Mesendoderm (in vitro differentiated cells): ENCODE measurements at regions not wholly inside any gene's neighbourhood (a gene's known extent, or its start where the extent isn't known, plus 50 kb on each side); places are given as distances from the start of the nearest gene placed in this dataset.
"Not testable (repeated sequence)": the region's sequence is repeated elsewhere in the genome, so short reads cannot be mapped to it uniquely, and the experiment has no call there.

Experiments
- DNase-seq: peaks from one replicate; pipeline ENCODE4 v3.0.0; 2013
- H2AK5ac ChIP-seq: 2 replicates; pipeline ENCODE4 v1.6.1; 2013; ENCODE audit warnings: low read length, inconsistent platforms
- H2BK120ac ChIP-seq: 2 replicates; pipeline ENCODE4 v1.6.1; 2013; ENCODE audit warnings: low read depth, mild to moderate bottlenecking, low read length, moderate library complexity, mixed read lengths
- H2BK15ac ChIP-seq: replicated peaks from 2 replicates; pipeline ENCODE4 v1.6.1; 2013; ENCODE audit warnings: low read depth, mild to moderate bottlenecking, moderate library complexity
- H2BK5ac ChIP-seq: 2 replicates; pipeline ENCODE4 v1.6.1; 2013; ENCODE audit warnings: low read length, inconsistent platforms
- H3K18ac ChIP-seq: 2 replicates; pipeline ENCODE4 v1.6.1; 2013; ENCODE audit warnings: mild to moderate bottlenecking, low read length, mixed read lengths
- H3K23ac ChIP-seq: one replicate; pipeline ENCODE4 v1.6.1; 2013; ENCODE audit warnings: low read length
- H3K27ac ChIP-seq: 2 replicates; pipeline ENCODE4 v1.5.1; 2013; ENCODE audit warnings: low read depth, mild to moderate bottlenecking, inconsistent platforms, low read length, moderate library complexity
- H3K27me3 ChIP-seq: 2 replicates; pipeline ENCODE4 v1.6.1; 2013; ENCODE audit warnings: low read length, control low read depth, mild to moderate bottlenecking, inconsistent platforms; ENCODE audit not compliant: insufficient read depth, poor library complexity
- H3K36me3 ChIP-seq: 2 replicates; pipeline ENCODE4 v1.6.1; 2013; ENCODE audit warnings: low read length, inconsistent platforms; ENCODE audit not compliant: control insufficient read depth, insufficient read depth
- H3K4ac ChIP-seq: one replicate; pipeline ENCODE4 v1.6.1; 2013; ENCODE audit warnings: low read depth, mild to moderate bottlenecking, low read length, moderate library complexity
- H3K4me1 ChIP-seq: 2 replicates; pipeline ENCODE4 v1.6.1; 2013; ENCODE audit warnings: low read depth, low read length, inconsistent platforms; ENCODE audit not compliant: control insufficient read depth
- H3K4me2 ChIP-seq: 2 replicates; pipeline ENCODE4 v1.6.1; 2013; ENCODE audit warnings: low read length
- H3K4me3 ChIP-seq: 2 replicates; pipeline ENCODE4 v1.5.1; 2013; ENCODE audit warnings: mild to moderate bottlenecking, low read length
- H3K56ac ChIP-seq: one replicate; pipeline ENCODE4 v1.6.1; 2013; ENCODE audit warnings: low read length
- H3K79me1 ChIP-seq: 2 replicates; pipeline ENCODE4 v1.6.1; 2013; ENCODE audit warnings: low read length, inconsistent platforms
- H3K79me2 ChIP-seq: 2 replicates; pipeline ENCODE4 v1.6.1; 2013; ENCODE audit warnings: mild to moderate bottlenecking, low read length; ENCODE audit not compliant: control insufficient read depth, insufficient read depth
- H3K9ac ChIP-seq: 2 replicates; pipeline ENCODE4 v1.6.1; 2013; ENCODE audit warnings: low read length, inconsistent platforms
- H4K5ac ChIP-seq: one replicate; pipeline ENCODE4 v1.6.1; 2013; ENCODE audit warnings: low read length
- H4K8ac ChIP-seq: one replicate; pipeline ENCODE4 v1.6.1; 2013; ENCODE audit warnings: low read depth, mild to moderate bottlenecking, control low read depth, low read length, moderate library complexity
- WGBS: extraction: QIAGEN DNeasy Blood & Tissue Kit; methylation state at CpG from one replicate; pipeline ENCODE4 v1.1.7; 2013; ENCODE audit warnings: low lambda C conversion rate, missing lambda C conversion rate; ENCODE audit not compliant: insufficient coverage; ENCODE audit errors: extremely low coverage; 5-methylcytosine and 5-hydroxymethylcytosine counted together

DNA sequence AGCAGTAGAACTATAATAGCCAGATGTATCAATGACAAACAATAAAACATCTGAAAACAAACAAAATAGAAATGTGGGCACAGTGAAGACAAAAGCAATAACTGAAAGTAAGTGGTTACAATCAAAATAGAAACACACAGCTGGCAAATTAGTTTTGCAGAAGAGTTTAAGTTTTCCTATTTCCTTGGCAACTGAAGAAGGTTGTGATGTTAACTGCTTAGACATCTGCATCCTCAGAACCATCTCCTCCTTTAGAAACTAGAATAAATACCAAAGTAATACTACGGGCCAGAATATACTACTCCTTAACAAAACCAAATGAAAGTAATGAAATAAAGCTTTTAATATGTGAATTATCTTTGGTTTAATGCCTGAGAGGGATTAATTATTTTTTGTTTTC, 605.5 kb downstream of the LTN1 start:
- H2BK5ac ChIP-seq: no peak overlapping the region
- H3K27ac ChIP-seq: no peak overlapping the region
- no peak overlapping the region for H3K56ac ChIP-seq
- H3K36me3 ChIP-seq: no peaks in the 10 kb centered on the region
- no peaks in the 10 kb centered on the region for H3K79me1 ChIP-seq
- no peak for DNase-seq
- H2AK5ac ChIP-seq: no peak overlapping the region
- H4K5ac ChIP-seq: no peak overlapping the region
- no peaks in the 10 kb centered on the region for H3K27me3 ChIP-seq
- no peak overlapping the region for H2BK120ac ChIP-seq
- H3K9ac ChIP-seq: no peak overlapping the region
- H3K18ac ChIP-seq: no peak overlapping the region
- no peak overlapping the region for H3K4me2 ChIP-seq
- H3K23ac ChIP-seq: no peak overlapping the region
- no peak overlapping the region for H3K4me3 ChIP-seq
- H2BK15ac ChIP-seq: no peak overlapping the region
- WGBS: no CpG with 5 or more reads among the region's 1 CpG
- no peaks in the 10 kb centered on the region for H3K79me2 ChIP-seq
- no peak overlapping the region for H3K4ac ChIP-seq
- no peak overlapping the region for H4K8ac ChIP-seq
- H3K4me1 ChIP-seq: no peaks in the 10 kb centered on the region

- no peak overlapping the region for H2BK15ac ChIP-seq
- H2AK5ac ChIP-seq: no peak overlapping the region
- no peak overlapping the region for H3K18ac ChIP-seq
- H4K8ac ChIP-seq: no peak overlapping the region
- no peaks in the 10 kb centered on the region for H3K36me3 ChIP-seq
- H3K27me3 ChIP-seq: no peaks in the 10 kb centered on the region
- no peak overlapping the region for H2BK5ac ChIP-seq
- no CpG with 5 or more reads among the region's 1 CpG for WGBS
- H3K79me1 ChIP-seq: no peaks in the 10 kb centered on the region
- H3K27ac ChIP-seq: no peak overlapping the region
- no peak for DNase-seq
- no peak overlapping the region for H3K4me2 ChIP-seq
- no peak overlapping the region for H3K23ac ChIP-seq
- no peaks in the 10 kb centered on the region for H3K4me1 ChIP-seq
- no peaks in the 10 kb centered on the region for H3K79me2 ChIP-seq
- H4K5ac ChIP-seq: no peak overlapping the region
- H3K4ac ChIP-seq: no peak overlapping the region
- H3K9ac ChIP-seq: no peak overlapping the region
- H3K56ac ChIP-seq: no peak overlapping the region
- no peak overlapping the region for H2BK120ac ChIP-seq
- no peak overlapping the region for H3K4me3 ChIP-seq
Measured at GRCh38 chr21:28385845-28386244, 606.8 kb downstream of the LTN1 start.

- H3K9ac ChIP-seq, H3K4me2 ChIP-seq, H4K8ac ChIP-seq, H4K5ac ChIP-seq, H3K79me1 ChIP-seq, H3K23ac ChIP-seq, H3K27me3 ChIP-seq, H3K4me3 ChIP-seq, H3K79me2 ChIP-seq, H3K27ac ChIP-seq, H3K36me3 ChIP-seq, H3K56ac ChIP-seq, H2BK120ac ChIP-seq, H2AK5ac ChIP-seq, H3K18ac ChIP-seq, H3K4me1 ChIP-seq, H3K4ac ChIP-seq, DNase-seq, H2BK5ac ChIP-seq, H2BK15ac ChIP-seq: not testable (repeated sequence)
- WGBS: no CpG with 5 or more reads among the region's 2 CpGs
Measured at GRCh38 chr21:28381000-28381745, 611.5 kb downstream of the LTN1 start.

DNA sequence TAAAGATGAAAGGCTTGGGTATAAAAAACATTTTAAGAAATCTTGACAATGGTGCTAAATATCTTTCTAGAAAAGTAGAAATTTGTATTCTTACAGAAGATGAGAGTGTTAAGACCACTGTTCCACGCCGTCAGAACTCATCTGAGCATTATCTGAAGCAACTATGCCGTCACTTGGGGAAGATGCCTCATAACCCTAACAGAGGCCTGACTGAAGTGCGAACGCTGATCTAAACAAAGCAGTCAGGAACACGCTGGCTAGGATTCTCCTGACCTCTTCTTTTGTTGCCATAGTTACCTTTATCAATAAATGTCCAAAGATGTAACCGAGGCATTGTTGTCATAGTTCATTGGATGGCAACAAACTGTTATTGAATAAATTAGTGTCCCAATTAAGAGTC, 612.4 kb downstream of the LTN1 start:
- H2BK15ac ChIP-seq: no peak overlapping the region
- H3K56ac ChIP-seq: no peak overlapping the region
- no peak overlapping the region for H4K8ac ChIP-seq
- H3K4ac ChIP-seq: no peak overlapping the region
- no CpG with 5 or more reads among the region's 7 CpGs for WGBS
- DNase-seq: no peak
- no peak overlapping the region for H3K4me3 ChIP-seq
- H3K36me3 ChIP-seq: no peaks in the 10 kb centered on the region
- no peak overlapping the region for H3K27ac ChIP-seq
- H3K23ac ChIP-seq: no peak overlapping the region
- H3K4me2 ChIP-seq: no peak overlapping the region
- H3K79me2 ChIP-seq: no peaks in the 10 kb centered on the region
- H2BK120ac ChIP-seq: no peak overlapping the region
- no peaks in the 10 kb centered on the region for H3K27me3 ChIP-seq
- H3K18ac ChIP-seq: no peak overlapping the region
- no peak overlapping the region for H2AK5ac ChIP-seq
- no peak overlapping the region for H4K5ac ChIP-seq
- no peaks in the 10 kb centered on the region for H3K4me1 ChIP-seq
- H2BK5ac ChIP-seq: no peak overlapping the region
- no peak overlapping the region for H3K9ac ChIP-seq
- no peaks in the 10 kb centered on the region for H3K79me1 ChIP-seq

GRCh38 chr21:28378026-28378425, 614.7 kb downstream of the LTN1 start:
- Histone ChIP-seq H3K27ac (no peak overlapping the region), H2BK15ac (no peak overlapping the region), H3K56ac (no peak overlapping the region), H3K4ac (no peak overlapping the region), H3K9ac (no peak overlapping the region), H4K5ac (no peak overlapping the region), H4K8ac (no peak overlapping the region), H3K27me3 (no peaks in the 10 kb centered on the region), H2AK5ac (no peak overlapping the region), H3K79me1 (no peaks in the 10 kb centered on the region), H2BK5ac (no peak overlapping the region), H3K4me1 (no peaks in the 10 kb centered on the region), H3K4me3 (no peak overlapping the region), H3K4me2 (no peak overlapping the region), H3K18ac (no peak overlapping the region), H3K79me2 (no peaks in the 10 kb centered on the region), H2BK120ac (no peak overlapping the region), H3K23ac (no peak overlapping the region), H3K36me3 (no peaks in the 10 kb centered on the region)
- DNase-seq: no peak
- WGBS: no CpG with 5 or more reads among the region's 2 CpGs
